H9 (cell line): ENCODE measurements at regions not wholly inside any gene's neighbourhood (a gene's known extent, or its start where the extent isn't known, plus 50 kb on each side); places are given as distances from the start of the nearest gene placed in this dataset.

Experiments
- DNase-seq: peaks from one replicate; pipeline ENCODE4 v3.0.0-alpha.2; 2017
- H2AFZ ChIP-seq: one replicate; pipeline ENCODE4 v1.6.1; 2013; ENCODE audit warnings: mild to moderate bottlenecking, low read length, control low read depth, moderate library complexity
- H2AK5ac ChIP-seq: 2 replicates; pipeline ENCODE4 v1.6.1; 2013; ENCODE audit warnings: low read length, control low read depth, mixed read lengths; ENCODE audit not compliant: insufficient read length
- H2BK120ac ChIP-seq: one replicate; pipeline ENCODE4 v1.6.1; 2013; ENCODE audit warnings: low read depth, mild to moderate bottlenecking, low read length, control low read depth, inconsistent platforms; ENCODE audit not compliant: poor library complexity, severe bottlenecking
- H2BK12ac ChIP-seq: 2 replicates; pipeline ENCODE4 v1.6.1; 2013; ENCODE audit warnings: low read length, control low read depth, mixed read lengths, low read depth; ENCODE audit not compliant: insufficient read length
- H2BK15ac ChIP-seq: 2 replicates; pipeline ENCODE4 v1.6.1; 2013; ENCODE audit warnings: low read depth, low read length, control low read depth
- H2BK20ac ChIP-seq: one replicate; pipeline ENCODE4 v1.6.1; 2013; ENCODE audit warnings: low read depth, mild to moderate bottlenecking, low read length, control low read depth, inconsistent platforms; ENCODE audit not compliant: poor library complexity, severe bottlenecking
- H2BK5ac ChIP-seq: 2 replicates; pipeline ENCODE4 v1.6.1; 2013; ENCODE audit warnings: low read length, control low read depth, mixed read lengths; ENCODE audit not compliant: insufficient read length
- H3K14ac ChIP-seq: 2 replicates; pipeline ENCODE4 v1.6.1; 2013; ENCODE audit warnings: low read length, control low read depth; ENCODE audit not compliant: insufficient read depth
- H3K18ac ChIP-seq: 2 replicates; pipeline ENCODE4 v1.6.1; 2013; ENCODE audit warnings: low read depth, mild to moderate bottlenecking, mixed read lengths, low read length, control low read depth; ENCODE audit not compliant: insufficient read length
- H3K23ac ChIP-seq: 2 replicates; pipeline ENCODE4 v1.6.1; 2013; ENCODE audit warnings: low read length, control low read depth, mixed read lengths, low read depth; ENCODE audit not compliant: insufficient read length
- H3K23me2 ChIP-seq: 2 replicates; pipeline ENCODE4 v1.6.1; 2013; ENCODE audit warnings: low read depth, mild to moderate bottlenecking, mixed read lengths, low read length, control low read depth; ENCODE audit not compliant: insufficient read length, poor library complexity, severe bottlenecking
- H3K27ac ChIP-seq: 2 replicates; pipeline ENCODE4 v1.5.1; 2013; ENCODE audit warnings: low read length, control low read depth, mixed read lengths, low read depth; ENCODE audit not compliant: insufficient read length
- H3K27me3 ChIP-seq: 2 replicates; pipeline ENCODE4 v1.6.1; 2013; ENCODE audit warnings: low read length, control low read depth, inconsistent platforms; ENCODE audit not compliant: insufficient read depth
- H3K4ac ChIP-seq: 2 replicates; pipeline ENCODE4 v1.6.1; 2013; ENCODE audit warnings: low read depth, mild to moderate bottlenecking, control low read depth, inconsistent platforms, low read length, moderate library complexity
- H3K4me1 ChIP-seq: 2 replicates; pipeline ENCODE4 v1.6.1; 2013; ENCODE audit warnings: low read length, control low read depth, inconsistent platforms; ENCODE audit not compliant: insufficient read depth
- H3K4me2 ChIP-seq: 2 replicates; pipeline ENCODE4 v1.6.1; 2013; ENCODE audit warnings: low read length, control low read depth, mixed read lengths; ENCODE audit not compliant: insufficient read length, insufficient read depth
- H3K56ac ChIP-seq: 2 replicates; pipeline ENCODE4 v1.6.1; 2013; ENCODE audit warnings: low read depth, mild to moderate bottlenecking, mixed read lengths, low read length, control low read depth; ENCODE audit not compliant: insufficient read length
- H3K79me1 ChIP-seq: 2 replicates; pipeline ENCODE4 v1.6.1; 2013; ENCODE audit warnings: low read depth, mild to moderate bottlenecking, moderate library complexity, low read length, control low read depth, inconsistent platforms; ENCODE audit not compliant: insufficient read depth, poor library complexity, severe bottlenecking
- H3K79me2 ChIP-seq: 2 replicates; pipeline ENCODE4 v1.6.1; 2013; ENCODE audit warnings: low read length, control low read depth, inconsistent platforms; ENCODE audit not compliant: insufficient read depth
- H3K9ac ChIP-seq: 2 replicates; pipeline ENCODE4 v1.6.1; 2013; ENCODE audit warnings: low read length, control low read depth, mixed read lengths; ENCODE audit not compliant: insufficient read length; ENCODE audit errors: extremely low read depth
- H3K9me3 ChIP-seq: one replicate; pipeline ENCODE4 v1.6.1; 2013; ENCODE audit warnings: low read depth, low read length, inconsistent platforms; ENCODE audit not compliant: control insufficient read depth
- H3T11ph ChIP-seq: one replicate; pipeline ENCODE4 v1.6.1; 2013; ENCODE audit warnings: mild to moderate bottlenecking, low read length, control low read depth, inconsistent platforms
- H4K20me1 ChIP-seq: one replicate; pipeline ENCODE4 v1.6.1; 2013; ENCODE audit not compliant: control insufficient read depth, insufficient read length, insufficient read depth
- H4K5ac ChIP-seq: 2 replicates; pipeline ENCODE4 v1.6.1; 2013; ENCODE audit warnings: low read depth, mild to moderate bottlenecking, mixed read lengths, low read length, control low read depth; ENCODE audit not compliant: insufficient read length
- H4K8ac ChIP-seq: replicated peaks from 2 replicates; pipeline ENCODE4 v1.6.1; 2013; ENCODE audit warnings: low read length, control low read depth, mixed read lengths, low read depth; ENCODE audit not compliant: insufficient read length
- H4K91ac ChIP-seq: 2 replicates; pipeline ENCODE4 v1.6.1; 2013; ENCODE audit warnings: low read depth, mild to moderate bottlenecking, moderate library complexity, mixed read lengths, low read length, control low read depth; ENCODE audit not compliant: insufficient read length
- H3K27ac Mint-ChIP-seq, 3 experiments: 2 replicates in 2 of 3; 3 replicates in 1 of 3; pipeline ENCODE4 v1.8.0; 2020 to 2021; ENCODE audit warnings: mixed read lengths in 3 of 3, mild to moderate bottlenecking in 1 of 3, moderate library complexity in 1 of 3
- H3K27me3 Mint-ChIP-seq: 2 replicates; pipeline ENCODE4 v1.8.0; 2021; ENCODE audit warnings: low read depth, mild to moderate bottlenecking, moderate library complexity, mixed read lengths
- H3K36me3 Mint-ChIP-seq, 3 experiments: 2 replicates in 2 of 3; 3 replicates in 1 of 3; pipeline ENCODE4 v1.8.0; 2020 to 2021; ENCODE audit warnings: low read depth in 3 of 3, mixed read lengths in 3 of 3; ENCODE audit not compliant: insufficient read depth in 1 of 3
- H3K4me1 Mint-ChIP-seq, 2 experiments: 2 replicates each; pipeline ENCODE4 v1.8.0; 2020; ENCODE audit warnings: mixed read lengths in 2 of 2
- H3K4me3 Mint-ChIP-seq, 2 experiments: 2 replicates in 1 of 2; 3 replicates in 1 of 2; pipeline ENCODE4 v1.8.0; 2020 to 2021; ENCODE audit warnings: mild to moderate bottlenecking in 2 of 2, mixed read lengths in 2 of 2, moderate library complexity in 1 of 2
- H3K9me3 Mint-ChIP-seq, 2 experiments: 2 replicates in 1 of 2; 3 replicates in 1 of 2; pipeline ENCODE4 v1.8.0; 2020; ENCODE audit warnings: mild to moderate bottlenecking in 2 of 2, mixed read lengths in 2 of 2, moderate library complexity in 1 of 2
- WGBS: extraction: QIAGEN DNeasy Blood & Tissue Kit; methylation state at CpG from one replicate; pipeline ENCODE4 v1.1.7; 2013; ENCODE audit warnings: missing lambda C conversion rate, low lambda C conversion rate, mixed read lengths; ENCODE audit not compliant: insufficient read length; ENCODE audit errors: extremely low coverage; 5-methylcytosine and 5-hydroxymethylcytosine counted together
- TF ChIP-seq, protein P1 (sequence below): fragments of 200-600 bp; sonication (generic); conservative IDR thresholded peaks from 3 replicates; pipeline ENCODE4 v1.8.0; 2021; ENCODE audit warnings: antibody characterized with exemption, mild to moderate bottlenecking

DNA sequence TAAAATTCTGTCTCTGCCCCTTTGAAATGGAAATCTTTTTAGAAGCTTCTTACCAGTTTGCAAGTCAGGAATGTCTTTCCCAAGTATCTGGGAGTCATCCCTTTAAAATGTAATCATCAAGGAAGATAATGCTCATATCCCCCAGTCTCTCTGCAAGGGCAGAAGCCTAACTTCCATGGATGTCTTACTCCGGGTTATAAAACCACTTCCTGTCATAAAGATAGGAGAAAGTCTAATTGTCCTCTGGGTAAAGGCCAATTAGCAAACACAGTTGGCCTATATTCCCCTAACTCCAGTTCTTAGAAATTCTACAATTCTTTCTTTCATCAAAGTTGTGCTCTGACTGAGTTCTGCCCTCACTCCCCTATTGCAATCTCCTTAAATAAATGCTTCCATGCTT, 1631.5 kb upstream of the LRRTM3 start:
- TF ChIP-seq, protein P1, sequence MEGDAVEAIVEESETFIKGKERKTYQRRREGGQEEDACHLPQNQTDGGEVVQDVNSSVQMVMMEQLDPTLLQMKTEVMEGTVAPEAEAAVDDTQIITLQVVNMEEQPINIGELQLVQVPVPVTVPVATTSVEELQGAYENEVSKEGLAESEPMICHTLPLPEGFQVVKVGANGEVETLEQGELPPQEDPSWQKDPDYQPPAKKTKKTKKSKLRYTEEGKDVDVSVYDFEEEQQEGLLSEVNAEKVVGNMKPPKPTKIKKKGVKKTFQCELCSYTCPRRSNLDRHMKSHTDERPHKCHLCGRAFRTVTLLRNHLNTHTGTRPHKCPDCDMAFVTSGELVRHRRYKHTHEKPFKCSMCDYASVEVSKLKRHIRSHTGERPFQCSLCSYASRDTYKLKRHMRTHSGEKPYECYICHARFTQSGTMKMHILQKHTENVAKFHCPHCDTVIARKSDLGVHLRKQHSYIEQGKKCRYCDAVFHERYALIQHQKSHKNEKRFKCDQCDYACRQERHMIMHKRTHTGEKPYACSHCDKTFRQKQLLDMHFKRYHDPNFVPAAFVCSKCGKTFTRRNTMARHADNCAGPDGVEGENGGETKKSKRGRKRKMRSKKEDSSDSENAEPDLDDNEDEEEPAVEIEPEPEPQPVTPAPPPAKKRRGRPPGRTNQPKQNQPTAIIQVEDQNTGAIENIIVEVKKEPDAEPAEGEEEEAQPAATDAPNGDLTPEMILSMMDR: no peak
- Histone ChIP-seq H3K23me2 (no peaks in the 10 kb centered on the region), H3K4me2 (no peak overlapping the region), H3K56ac (no peak overlapping the region), H3K9ac (no peak overlapping the region), H2BK12ac (no peak overlapping the region), H3T11ph (no peak overlapping the region), H2AFZ (no peak overlapping the region), H3K23ac (no peak overlapping the region), H3K18ac (no peak overlapping the region), H2AK5ac (no peak overlapping the region), H4K5ac (no peak overlapping the region), H3K14ac (no peak overlapping the region), H4K8ac (no peak overlapping the region), H4K91ac (no peak overlapping the region), H3K4ac (no peak overlapping the region), H3K4me1 (no peaks in the 10 kb centered on the region), H2BK20ac (no peak overlapping the region), H3K27me3 (no peaks in the 10 kb centered on the region), H3K27ac (no peak overlapping the region), H3K9me3 (no peaks in the 10 kb centered on the region), H2BK120ac (no peak overlapping the region), H3K79me2 (no peaks in the 10 kb centered on the region), H3K79me1 (no peaks in the 10 kb centered on the region), H2BK5ac (no peak overlapping the region), H4K20me1 (no peaks in the 10 kb centered on the region), H2BK15ac (no peak overlapping the region)
- Mint-ChIP-seq H3K27me3 (no peaks in the 10 kb centered on the region), H3K36me3 (no peaks in the 10 kb centered on the region), H3K27ac (peak overlapping the region in 1 of 3 experiments; percentile 27; a peak in 1 of 7 replicates), H3K9me3 (no peaks in the 10 kb centered on the region), H3K4me1 (peaks cover 8 to 9% of the 10 kb centered on the region in 2 experiments), H3K4me3 (no peak overlapping the region)
- DNase-seq: no peak
- WGBS: no CpG with 5 or more reads among the region's 1 CpG
